GM18951 (cell line): ENCODE measurements at regions not wholly inside any gene's neighbourhood (a gene's known extent, or its start where the extent isn't known, plus 50 kb on each side); places are given as distances from the start of the nearest gene placed in this dataset.
"Not testable (repeated sequence)": the region's sequence is repeated elsewhere in the genome, so short reads cannot be mapped to it uniquely, and the experiment has no call there.

Source experiments
- POLR2A ChIP-seq: IDR thresholded peaks from 4 replicates; pipeline ENCODE4 v1.6.1; 2011; ENCODE audit warnings: mild to moderate bottlenecking; ENCODE audit not compliant: insufficient read length, insufficient read depth; ENCODE audit errors: extremely low read depth
- in situ Hi-C: fragments of 300-500 bp; cut with MboI; formaldehyde crosslinking; loops from one replicate; pipeline ENCODE4 v1.12.0; 2022; ENCODE audit warnings: low sequenced_read_pairs, mixed read lengths, inconsistent platforms; ENCODE audit not compliant: unreplicated experiment

DNA sequence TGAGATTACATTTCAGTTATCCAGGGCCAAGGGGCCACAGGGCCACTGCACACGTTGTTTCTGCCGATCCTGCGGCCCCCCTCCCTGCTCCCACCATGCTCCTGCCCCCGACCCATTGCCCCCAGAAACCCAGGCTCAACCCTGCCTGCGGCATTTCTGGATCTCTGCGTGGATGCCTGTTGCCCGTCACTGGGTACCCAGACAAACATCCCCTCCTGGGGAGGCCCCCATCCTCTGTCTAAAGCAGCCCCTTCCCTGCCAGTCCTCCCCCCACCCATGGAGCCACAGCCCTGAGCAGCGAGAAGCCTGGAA is 326.4 kb upstream of the SFSWAP start:
- in situ Hi-C loops = no loop called here
- no peak for TF ChIP-seq POLR2A

DNA sequence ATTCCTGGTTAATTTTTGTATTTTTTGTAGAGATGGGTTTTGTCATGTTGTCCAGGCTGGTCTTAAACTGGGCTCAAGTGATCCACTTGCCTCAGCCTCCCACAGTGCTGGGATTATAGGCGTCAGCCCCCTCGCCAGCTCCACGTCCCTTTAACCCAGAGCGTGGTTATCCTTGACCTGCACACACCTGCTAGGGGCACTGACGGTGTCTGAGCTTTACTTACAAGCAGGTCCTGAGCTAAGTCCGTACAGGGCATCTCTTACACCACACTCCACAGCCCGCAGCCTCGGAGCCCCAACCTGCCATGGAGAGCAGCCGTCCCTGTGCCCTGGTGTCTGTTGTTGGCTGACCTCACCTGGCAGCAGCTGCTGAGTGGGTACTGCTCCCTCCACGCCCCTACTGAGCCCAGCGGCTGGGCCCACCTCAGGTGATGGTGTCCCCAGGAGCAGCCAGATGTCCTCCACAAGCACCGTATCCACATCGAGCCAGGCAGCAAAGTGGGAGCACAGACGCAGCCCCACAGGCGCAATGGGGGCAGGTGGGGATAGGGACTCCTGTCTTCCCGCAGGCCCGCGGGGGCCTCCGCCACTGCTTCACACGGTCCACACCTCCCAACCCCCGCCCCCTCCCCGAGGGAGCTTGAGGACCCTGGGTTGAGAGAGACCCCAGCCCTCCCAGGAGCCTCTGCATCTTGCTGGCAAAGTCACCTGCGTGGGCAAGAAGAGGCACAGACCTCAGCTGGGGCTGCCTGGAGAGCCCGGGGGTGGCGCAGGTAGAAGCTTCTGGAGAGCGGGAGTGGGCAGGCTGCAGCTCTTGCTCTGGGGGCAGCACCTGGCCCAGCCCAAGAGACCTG is 325.4 kb upstream of the SFSWAP start:
- in situ Hi-C loops = no loop called here
- TF ChIP-seq POLR2A = no peak

DNA sequence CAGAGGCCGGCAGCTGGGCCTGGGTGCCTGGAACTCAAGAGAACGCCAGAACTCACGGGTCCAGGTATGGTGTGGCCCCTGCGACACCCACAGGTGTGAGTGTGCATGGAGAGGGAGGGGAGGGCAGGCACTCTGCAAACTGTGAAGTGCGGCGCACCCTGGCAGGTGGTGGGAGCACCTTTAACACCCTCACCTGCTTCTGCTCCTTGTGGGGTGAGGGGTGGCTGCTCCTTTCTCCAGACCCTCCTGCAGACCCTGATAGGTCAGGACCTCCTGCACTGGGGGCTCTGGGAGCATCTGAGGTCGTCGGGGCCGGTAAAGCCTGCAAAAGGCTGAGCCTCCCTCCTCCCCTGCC is 324.7 kb upstream of the SFSWAP start:
- no peak for TF ChIP-seq POLR2A
- in situ Hi-C loops = no loop called here

- in situ Hi-C loops = no loop called here
- no peak for TF ChIP-seq POLR2A
These were observed 324.1 kb upstream of the SFSWAP start for GRCh38 chr12:131386781-131387180.

- no peak for TF ChIP-seq POLR2A
- in situ Hi-C loops = no loop called here
These were observed 323.4 kb upstream of the SFSWAP start for GRCh38 chr12:131387281-131388163.

DNA sequence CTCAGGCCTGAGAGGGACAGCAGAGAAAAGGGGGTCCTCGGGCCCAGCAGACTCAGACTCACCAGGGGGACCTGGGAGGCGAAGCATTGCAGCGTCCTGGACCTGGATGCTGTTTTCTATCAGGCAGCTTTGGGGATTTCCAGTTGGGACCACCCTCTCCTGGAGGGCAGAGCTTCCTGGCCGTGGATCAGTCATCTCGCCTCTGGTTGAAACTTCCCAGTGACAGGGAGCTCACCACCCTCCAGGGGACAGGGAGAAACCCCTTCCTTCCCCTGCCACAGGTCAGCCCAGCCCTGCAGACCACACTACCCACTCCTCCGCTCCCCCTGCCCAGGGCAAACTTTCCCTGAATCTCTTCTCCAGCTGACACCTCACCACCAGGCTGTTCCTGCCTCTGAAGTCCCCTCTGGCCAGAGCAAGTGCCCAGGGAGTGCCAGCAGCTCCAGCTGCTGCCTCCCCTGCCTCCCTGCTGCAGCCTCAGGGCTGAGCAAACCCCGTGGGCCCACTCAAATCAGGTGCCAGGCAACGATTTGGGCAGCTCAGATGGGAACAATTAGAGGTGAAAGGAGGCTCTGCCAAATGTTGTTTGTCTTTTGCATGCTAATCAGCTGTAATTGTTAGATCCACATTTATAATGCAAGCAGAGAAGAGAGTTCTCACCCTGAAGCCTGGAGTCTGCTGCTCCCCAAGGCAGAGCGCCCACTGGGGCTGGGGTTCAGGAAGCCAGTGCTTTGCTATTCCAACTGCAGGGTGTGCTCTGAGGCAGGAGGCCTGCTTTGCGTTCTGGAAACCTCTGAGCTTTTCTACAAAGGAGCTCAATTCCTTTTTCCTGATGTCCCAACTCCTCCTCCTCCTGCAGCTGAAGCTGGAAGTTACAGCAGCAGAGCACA is 322.5 kb upstream of the SFSWAP start:
- in situ Hi-C loops = not testable (repeated sequence)

DNA sequence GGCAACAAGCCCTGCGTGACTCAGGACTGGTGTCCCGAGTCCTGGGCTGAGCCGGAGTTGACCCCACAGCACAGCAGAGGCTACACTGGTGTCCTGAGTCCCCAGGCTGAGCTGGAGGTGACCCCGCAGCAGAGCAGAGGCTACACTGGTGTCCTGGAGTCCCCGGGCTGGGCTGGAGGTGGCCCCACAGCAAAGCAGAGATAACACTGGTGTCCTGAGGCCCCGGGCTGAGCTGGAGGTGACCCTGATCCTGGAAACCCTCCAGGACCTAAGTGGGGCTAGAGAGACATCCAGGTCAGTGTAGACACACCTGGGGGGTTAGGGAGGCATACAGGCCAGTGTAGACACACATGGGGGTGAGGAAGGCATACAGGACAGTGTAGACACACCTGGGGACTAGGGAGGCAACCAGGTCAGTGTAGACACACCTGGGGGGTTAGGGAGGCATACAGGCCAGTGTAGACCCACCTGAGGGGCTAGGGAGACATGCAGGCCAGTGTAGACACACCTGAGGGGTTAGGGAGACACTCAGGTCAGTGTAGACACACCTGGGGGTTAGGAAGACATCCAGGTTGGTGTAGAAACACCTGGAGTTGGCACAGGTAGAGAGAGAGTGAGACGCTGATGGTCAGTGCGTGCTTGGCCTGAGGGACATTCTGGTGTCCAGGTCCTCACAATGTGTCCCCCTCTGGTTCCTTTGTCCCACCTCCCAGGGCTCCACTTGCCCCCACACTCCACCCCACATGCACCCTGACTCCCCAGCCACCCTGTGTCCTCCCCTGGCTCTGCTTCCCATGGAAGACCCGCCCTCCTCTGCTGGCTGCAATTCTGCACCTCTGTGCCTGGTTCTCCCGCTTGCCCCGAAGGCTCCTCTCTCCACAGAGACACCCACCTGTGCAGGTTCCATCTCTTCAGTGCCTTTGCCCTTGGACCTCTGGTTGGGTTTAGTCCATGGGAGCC is 321.6 kb upstream of the SFSWAP start:
- in situ Hi-C loops = no loop called here
- no peak for TF ChIP-seq POLR2A

DNA sequence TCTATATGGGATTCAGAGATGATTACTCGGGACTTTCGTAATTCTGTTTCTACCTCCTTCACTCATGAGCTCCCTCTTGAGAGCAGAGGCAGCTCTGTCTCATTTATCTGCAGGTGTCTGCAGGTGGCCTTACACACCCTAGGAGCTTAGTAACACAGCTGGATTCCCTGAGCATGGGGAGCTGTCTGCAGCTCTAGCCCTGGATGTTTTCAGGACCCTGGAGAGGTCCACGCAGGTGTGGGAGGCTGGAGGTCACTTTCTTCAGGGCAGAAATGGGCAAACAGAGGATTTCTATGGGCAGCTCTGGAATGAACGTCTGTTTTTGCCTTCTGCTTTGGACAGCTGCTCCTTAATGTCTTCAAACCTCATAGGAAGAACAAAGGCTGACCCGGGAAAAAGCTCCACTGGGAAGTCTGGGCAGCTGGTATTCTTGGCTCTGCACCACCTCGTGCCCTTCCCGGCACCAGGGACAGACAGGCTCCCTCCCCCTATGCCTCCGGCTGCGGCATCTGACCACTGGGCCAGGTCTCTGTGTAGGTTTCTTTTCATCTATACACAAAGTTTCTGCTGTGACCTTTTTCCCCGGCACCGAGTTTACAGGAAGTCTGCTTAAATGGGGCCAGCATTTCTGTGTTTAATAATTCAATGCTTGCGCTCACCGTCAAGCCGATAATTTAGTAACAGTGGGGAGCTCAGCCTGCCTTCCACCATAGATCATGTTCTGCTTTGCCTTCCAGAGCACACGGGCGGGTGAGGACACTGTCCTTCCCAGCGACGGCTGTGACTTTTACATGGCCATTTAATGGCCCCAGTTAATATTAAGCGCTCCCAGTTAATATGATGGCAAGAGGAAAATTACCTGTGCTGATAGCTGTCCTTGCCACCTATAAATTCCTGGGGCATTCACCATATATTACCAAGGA is 320.2 kb upstream of the SFSWAP start:
- TF ChIP-seq POLR2A = no peak
- in situ Hi-C loops = no loop called here

DNA sequence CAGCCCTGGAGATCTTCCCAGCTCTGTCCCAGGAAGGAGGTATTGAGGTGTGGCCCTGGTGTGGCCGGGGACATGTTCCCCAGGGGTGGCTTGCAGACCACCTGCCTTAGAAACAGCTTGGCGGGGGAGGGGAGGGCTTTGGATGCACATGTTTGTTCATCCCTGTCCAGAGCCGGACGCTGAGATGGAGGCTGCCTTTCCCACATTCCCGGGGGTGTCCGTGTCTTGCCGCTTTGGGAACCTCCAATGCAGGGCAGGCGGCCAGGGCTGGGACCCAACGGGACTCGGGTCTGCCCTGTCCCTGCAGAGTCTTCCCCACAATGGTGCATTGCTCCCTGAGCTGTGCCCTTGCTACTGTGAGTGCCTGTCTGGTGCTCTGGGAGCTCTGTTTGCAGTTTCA is 319.5 kb upstream of the SFSWAP start:
- no peak for TF ChIP-seq POLR2A
- in situ Hi-C loops = no loop called here

DNA sequence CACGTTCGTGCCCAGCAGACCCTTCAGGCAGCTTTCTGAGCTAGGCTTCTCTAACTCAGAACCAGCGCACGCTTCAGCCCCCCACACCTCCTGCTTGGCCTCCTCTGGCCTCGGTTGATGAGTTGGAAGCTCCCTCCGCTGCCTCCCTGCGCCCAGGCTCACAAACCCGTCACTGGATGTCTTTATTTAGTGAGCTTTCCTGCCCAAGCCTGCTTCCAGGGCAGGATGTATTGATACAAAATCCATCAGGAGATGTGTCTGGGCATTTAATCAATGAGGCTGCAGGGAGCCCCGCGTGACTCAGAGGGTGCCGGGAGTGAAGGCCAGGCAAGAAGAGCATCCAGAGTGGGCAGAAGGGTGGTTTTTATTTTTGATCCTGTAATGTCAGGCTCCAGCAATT is 316.1 kb upstream of the SFSWAP start:
- in situ Hi-C loops = not testable (repeated sequence)

DNA sequence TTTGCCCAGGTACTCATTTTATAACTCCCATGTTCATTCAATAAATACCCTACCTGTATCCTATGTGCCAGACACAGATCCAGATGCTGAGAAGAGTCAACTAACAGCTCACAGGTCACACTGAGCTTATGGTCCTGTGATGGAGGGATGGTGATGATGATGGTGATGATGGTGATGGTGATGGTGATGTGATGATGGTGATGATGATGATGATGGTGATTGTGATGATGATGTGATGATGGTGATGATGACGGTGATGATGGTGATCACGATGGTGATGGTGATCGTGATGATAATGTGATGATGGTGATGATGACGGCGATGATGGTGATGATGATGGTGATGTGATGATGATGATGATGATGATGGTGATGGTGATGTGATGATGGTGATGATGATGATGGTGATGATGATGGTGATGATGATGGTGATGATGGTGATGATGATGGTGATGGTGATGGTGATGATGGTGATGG is 315.6 kb upstream of the SFSWAP start:
- in situ Hi-C loops = not testable (repeated sequence)
